K562 (cell line): ENCODE measurements at regions not wholly inside any gene's neighbourhood (a gene's known extent, or its start where the extent isn't known, plus 50 kb on each side); places are given as distances from the start of the nearest gene placed in this dataset.

Source experiments
- ARID4B ChIP-seq: sonication (generic); formaldehyde crosslinking; IDR thresholded peaks from 2 replicates; pipeline ENCODE4 v1.8.0; 2022; ENCODE audit warnings: mild to moderate bottlenecking, missing genetic modification reagents
- C11orf30 ChIP-seq: fragments of 450-650 bp; IDR thresholded peaks from 2 replicates; pipeline ENCODE4 v1.6.1; 2016; ENCODE audit warnings: low read depth, mild to moderate bottlenecking
- ERF ChIP-seq: fragments of 450-650 bp; formaldehyde crosslinking; IDR thresholded peaks from 2 replicates; pipeline ENCODE4 v1.4.0; 2020; ENCODE audit warnings: mild to moderate bottlenecking, mixed read lengths
- HIVEP1 ChIP-seq: fragments of 250-450 bp; sonication (Bioruptor Pico); IDR thresholded peaks from 2 replicates; pipeline ENCODE4 v1.4.0; 2020; ENCODE audit warnings: mild to moderate bottlenecking
- NFIX ChIP-seq: fragments of 250-450 bp; sonication (Bioruptor Pico); IDR thresholded peaks from 2 replicates; pipeline ENCODE4 v1.4.0; 2020; ENCODE audit warnings: low read depth, mild to moderate bottlenecking, moderate library complexity
- ZBTB33 ChIP-seq: sonication (generic); formaldehyde crosslinking; IDR thresholded peaks from 2 replicates; pipeline ENCODE4 v1.8.1; 2023; ENCODE audit warnings: mild to moderate bottlenecking, missing genetic modification reagents
- ZNF174 ChIP-seq: fragments of 250-450 bp; sonication (Bioruptor Pico); IDR thresholded peaks from 2 replicates; pipeline ENCODE4 v1.4.0; 2020; ENCODE audit warnings: mild to moderate bottlenecking
- TF ChIP-seq, protein P1 (sequence below): fragments of 450-650 bp; IDR thresholded peaks from 2 replicates; pipeline ENCODE4 v1.7.0; 2016; ENCODE audit warnings: borderline replicate concordance

- TF ChIP-seq, protein P1, sequence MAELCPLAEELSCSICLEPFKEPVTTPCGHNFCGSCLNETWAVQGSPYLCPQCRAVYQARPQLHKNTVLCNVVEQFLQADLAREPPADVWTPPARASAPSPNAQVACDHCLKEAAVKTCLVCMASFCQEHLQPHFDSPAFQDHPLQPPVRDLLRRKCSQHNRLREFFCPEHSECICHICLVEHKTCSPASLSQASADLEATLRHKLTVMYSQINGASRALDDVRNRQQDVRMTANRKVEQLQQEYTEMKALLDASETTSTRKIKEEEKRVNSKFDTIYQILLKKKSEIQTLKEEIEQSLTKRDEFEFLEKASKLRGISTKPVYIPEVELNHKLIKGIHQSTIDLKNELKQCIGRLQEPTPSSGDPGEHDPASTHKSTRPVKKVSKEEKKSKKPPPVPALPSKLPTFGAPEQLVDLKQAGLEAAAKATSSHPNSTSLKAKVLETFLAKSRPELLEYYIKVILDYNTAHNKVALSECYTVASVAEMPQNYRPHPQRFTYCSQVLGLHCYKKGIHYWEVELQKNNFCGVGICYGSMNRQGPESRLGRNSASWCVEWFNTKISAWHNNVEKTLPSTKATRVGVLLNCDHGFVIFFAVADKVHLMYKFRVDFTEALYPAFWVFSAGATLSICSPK: no peak
- TF ChIP-seq NFIX (CRISPR knock-in tag) (no peak), ARID4B (no peak), HIVEP1 (CRISPR knock-in tag) (no peak), ZBTB33 (CRISPR knock-in tag) (no peak), ZNF174 (no peak), ERF (CRISPR knock-in tag) (no peak), C11orf30 (no peak)
These were observed 101.9 kb upstream of the ADAMTS20 start (continued) for GRCh38 chr12:43653917-43654316.
